LNCAP (cell line): ENCODE measurements at regions not wholly inside any gene's neighbourhood (a gene's known extent, or its start where the extent isn't known, plus 50 kb on each side); places are given as distances from the start of the nearest gene placed in this dataset.

ENCODE experiments used
- TF ChIP-seq, protein P1 (sequence below): fragments of 450-650 bp; IDR thresholded peaks from 2 replicates; pipeline ENCODE4 v1.5.1; 2017; ENCODE audit warnings: mild to moderate bottlenecking

DNA sequence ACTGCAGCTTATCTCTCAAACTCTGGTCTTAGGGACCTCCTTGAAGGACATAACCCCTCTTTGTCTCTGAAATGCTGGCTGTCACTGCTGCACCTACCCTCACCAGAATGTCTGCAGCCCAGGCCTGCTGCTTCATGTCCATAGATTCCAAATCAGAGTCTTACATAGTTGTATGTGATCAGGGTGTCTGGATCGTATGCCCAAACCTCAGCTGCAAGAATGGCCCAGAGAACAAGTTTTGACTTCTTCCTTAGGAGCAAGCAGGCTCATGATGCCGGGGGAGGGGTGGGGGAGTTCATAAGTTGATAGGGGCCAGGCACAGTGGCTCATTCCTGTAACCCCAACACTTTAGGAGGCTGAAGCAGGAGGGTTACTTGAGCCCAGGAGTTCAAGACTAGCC lies 55.8 kb upstream of the RMDN2 start:
- TF ChIP-seq, protein P1, sequence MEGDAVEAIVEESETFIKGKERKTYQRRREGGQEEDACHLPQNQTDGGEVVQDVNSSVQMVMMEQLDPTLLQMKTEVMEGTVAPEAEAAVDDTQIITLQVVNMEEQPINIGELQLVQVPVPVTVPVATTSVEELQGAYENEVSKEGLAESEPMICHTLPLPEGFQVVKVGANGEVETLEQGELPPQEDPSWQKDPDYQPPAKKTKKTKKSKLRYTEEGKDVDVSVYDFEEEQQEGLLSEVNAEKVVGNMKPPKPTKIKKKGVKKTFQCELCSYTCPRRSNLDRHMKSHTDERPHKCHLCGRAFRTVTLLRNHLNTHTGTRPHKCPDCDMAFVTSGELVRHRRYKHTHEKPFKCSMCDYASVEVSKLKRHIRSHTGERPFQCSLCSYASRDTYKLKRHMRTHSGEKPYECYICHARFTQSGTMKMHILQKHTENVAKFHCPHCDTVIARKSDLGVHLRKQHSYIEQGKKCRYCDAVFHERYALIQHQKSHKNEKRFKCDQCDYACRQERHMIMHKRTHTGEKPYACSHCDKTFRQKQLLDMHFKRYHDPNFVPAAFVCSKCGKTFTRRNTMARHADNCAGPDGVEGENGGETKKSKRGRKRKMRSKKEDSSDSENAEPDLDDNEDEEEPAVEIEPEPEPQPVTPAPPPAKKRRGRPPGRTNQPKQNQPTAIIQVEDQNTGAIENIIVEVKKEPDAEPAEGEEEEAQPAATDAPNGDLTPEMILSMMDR = no peak

DNA sequence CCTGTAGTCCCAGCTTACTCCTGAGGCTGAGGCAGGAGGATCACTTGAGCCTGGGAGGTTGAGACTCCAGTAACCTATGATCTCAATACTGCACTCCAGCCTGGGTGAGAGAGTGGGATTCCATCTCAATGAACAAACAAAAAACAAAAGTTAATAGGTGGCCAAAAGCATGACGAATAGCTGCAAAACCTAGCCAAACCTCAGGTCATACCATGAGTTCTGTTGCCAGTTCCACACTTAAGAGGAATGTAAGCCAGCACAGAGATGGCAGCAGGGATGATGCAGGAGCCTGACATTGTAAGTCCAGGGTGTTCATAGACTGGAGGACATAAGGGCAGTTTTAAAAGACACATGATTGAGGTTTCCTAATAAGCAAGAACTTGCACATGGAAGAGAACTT lies 55.3 kb upstream of the RMDN2 start:
- TF ChIP-seq, protein P1 = no peak

DNA sequence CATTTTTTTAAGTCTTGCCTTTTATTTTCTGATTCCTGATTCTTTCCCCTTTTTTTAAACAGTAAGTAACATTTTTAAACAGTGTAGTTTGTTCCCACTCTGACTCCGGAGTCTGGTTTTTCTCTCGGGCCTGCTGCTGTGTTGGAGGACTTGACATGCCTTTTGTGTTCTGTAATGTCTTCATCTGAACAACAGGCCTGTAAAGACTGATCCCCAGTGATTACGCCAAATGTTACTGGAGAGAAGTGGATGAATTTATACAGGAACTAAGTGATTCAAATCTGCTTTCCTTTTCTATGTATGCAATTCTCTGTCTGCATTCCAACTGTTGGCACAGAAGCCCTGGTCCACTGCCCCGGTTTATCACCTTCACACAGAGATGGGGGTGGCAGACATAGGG lies 54.3 kb upstream of the RMDN2 start:
- TF ChIP-seq, protein P1 = no peak

DNA sequence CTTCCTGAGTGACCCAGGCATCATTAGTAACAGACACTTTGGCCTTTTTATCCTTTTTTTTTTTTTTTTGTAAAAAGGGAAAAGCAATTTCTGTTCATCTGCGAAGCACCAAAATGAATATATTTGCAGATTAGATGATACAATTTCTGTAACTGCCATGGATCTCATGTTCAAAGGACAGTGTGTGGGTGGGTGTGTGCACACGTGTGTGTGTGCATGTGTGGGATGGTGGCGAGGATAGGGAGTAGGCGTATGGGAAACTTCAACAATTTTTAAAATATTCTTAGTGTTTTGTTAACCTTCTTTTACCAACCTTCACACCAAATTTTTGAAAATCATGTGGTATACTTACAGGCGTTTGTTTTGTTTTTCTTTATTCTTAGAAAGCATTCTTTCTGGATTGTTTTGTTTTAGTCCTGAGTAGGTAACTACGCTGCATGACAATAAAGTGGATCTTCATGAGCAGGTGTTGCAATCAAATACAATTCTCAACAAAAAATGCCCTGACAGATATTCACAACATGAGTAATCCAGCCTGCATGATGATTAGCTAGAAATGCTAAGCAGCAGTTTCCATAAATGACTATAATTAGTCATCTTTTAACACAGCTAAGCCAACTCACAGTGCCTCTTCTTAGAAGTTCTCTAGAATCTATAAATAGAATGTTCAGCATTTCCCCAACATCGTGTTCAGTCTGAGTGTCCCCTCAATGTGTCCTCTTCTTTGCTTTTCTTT lies 53.5 kb upstream of the RMDN2 start:
- TF ChIP-seq, protein P1 = no peak

DNA sequence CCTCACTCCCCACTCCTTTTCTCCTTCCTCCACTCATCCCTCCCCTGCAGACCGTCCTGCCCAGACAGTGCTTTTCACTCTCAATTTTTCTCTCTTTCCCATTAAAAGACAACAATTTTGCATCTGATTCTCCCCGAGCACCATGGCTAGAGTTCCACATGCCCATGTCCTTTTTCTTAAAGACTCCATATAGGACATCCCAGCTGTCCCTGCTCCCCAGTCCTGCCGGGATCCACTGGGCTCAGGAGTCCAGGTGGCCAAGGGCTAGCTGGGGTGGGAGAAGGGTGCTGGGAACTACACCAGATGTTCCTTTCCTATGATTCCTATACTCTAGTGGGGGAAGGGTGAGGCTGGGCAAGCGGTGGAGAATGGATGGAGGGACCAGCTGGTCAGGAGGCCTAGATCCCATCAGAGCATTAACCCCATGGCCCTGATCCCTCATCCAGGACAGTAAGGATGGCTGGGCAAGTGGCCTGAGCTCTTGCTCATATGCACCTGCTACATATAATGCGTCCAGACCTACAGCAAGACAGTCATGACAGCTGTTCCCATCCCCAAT lies 52.8 kb upstream of the RMDN2 start:
- TF ChIP-seq, protein P1 = no peak

DNA sequence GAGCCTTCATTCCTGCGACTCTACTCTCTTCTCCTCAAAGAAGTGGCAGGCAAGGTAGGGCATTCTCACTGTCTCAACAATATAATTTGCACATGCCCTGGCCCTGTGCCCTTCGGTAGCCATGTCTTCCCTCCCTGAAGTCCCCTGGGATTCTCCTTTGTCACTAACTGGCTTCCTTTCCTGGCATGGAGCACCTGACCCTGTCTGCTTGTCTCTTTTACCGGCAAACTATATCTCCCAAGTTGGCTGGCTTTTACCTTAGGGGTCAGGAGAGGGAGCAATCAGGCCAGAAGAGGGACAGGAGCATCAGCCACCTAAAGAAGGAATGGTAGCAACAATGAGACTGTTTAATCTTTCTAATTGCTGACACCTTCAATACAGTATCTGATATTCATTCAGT lies 51.9 kb upstream of the RMDN2 start:
- TF ChIP-seq, protein P1 = no peak

DNA sequence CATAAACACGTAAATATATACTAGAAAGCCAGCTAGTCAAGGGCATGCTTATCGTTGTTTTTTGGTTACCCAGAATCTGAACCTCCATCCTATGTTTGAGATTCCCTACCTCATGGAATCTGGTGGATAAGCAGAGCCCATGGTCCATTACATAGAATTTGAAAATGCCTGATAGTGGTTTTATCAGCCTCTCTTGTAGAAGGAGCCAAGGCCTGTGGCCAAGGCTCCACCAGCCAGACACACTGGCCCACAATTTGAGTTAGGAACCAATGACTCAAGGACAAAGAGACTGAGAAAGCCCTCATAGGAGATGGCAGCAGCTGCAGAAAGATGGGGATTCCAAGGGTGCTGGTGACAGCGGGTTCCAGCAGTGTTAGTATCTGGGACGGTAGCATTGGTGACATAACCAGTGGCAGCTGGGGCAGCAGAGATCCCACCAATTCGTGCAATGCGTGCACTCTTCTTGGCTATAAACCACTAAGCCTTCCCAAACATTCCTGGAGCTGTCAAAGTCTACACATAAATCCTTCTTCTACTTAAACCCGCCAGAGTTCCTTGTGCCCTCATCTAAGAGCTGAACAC lies 51.2 kb upstream of the RMDN2 start:
- TF ChIP-seq, protein P1 = no peak
